GM19099 (cell line): ENCODE measurements at regions not wholly inside any gene's neighbourhood (a gene's known extent, or its start where the extent isn't known, plus 50 kb on each side); places are given as distances from the start of the nearest gene placed in this dataset.

Experiments
- POLR2A ChIP-seq: IDR thresholded peaks from 3 replicates; pipeline ENCODE4 v1.6.1; 2011; ENCODE audit warnings: low read depth; ENCODE audit not compliant: insufficient read length; ENCODE audit errors: extremely low read depth

- no peak for TF ChIP-seq POLR2A
These were observed 264.4 kb downstream of the NPIPA8 start for GRCh38 chr16:18072161-18072560.

GRCh38 chr16:18069683-18070082 is 266.9 kb downstream of the NPIPA8 start:
- TF ChIP-seq POLR2A = no peak

- no peak for TF ChIP-seq POLR2A
These were observed 268.1 kb downstream of the NPIPA8 start for GRCh38 chr16:18068477-18068876.

- TF ChIP-seq POLR2A = no peak
These were observed 273.8 kb downstream of the NPIPA8 start for GRCh38 chr16:18062713-18063112.

- no peak for TF ChIP-seq POLR2A
These were observed 276.2 kb downstream of the NPIPA8 start for GRCh38 chr16:18060351-18060750.

- no peak for TF ChIP-seq POLR2A
These were observed 277.0 kb downstream of the NPIPA8 start for GRCh38 chr16:18059577-18059976.

- no peak for TF ChIP-seq POLR2A
These were observed 277.4 kb downstream of the NPIPA8 start for GRCh38 chr16:18059089-18059488.

GRCh38 chr16:18055411-18055916 is 281.1 kb downstream of the NPIPA8 start:
- TF ChIP-seq POLR2A = no peak

- TF ChIP-seq POLR2A = no peak
These were observed 285.8 kb downstream of the NPIPA8 start for GRCh38 chr16:18050777-18051176.

- TF ChIP-seq POLR2A = no peak
These were observed 286.3 kb downstream of the NPIPA8 start for GRCh38 chr16:18050234-18050633.

GRCh38 chr16:18049547-18050133 is 286.9 kb downstream of the NPIPA8 start:
- TF ChIP-seq POLR2A = no peak

GRCh38 chr16:18048853-18049546 is 287.5 kb downstream of the NPIPA8 start:
- TF ChIP-seq POLR2A = no peak

GRCh38 chr16:18047761-18048160 is 288.8 kb downstream of the NPIPA8 start:
- no peak for TF ChIP-seq POLR2A

- no peak for TF ChIP-seq POLR2A
These were observed 291.2 kb downstream of the NPIPA8 start for GRCh38 chr16:18045356-18045755.

- no peak for TF ChIP-seq POLR2A
These were observed 294.4 kb downstream of the NPIPA8 start for GRCh38 chr16:18041864-18042834.
